Neutrophil (primary cell): ENCODE measurements at regions not wholly inside any gene's neighbourhood (a gene's known extent, or its start where the extent isn't known, plus 50 kb on each side); places are given as distances from the start of the nearest gene placed in this dataset.

ENCODE experiments used
- H3K27ac ChIP-seq: fragments of 200-600 bp; sonication (generic); 2 replicates; pipeline ENCODE4 v1.5.1; 2016; ENCODE audit warnings: mild to moderate bottlenecking, moderate library complexity
- H3K27me3 ChIP-seq: fragments of 200-600 bp; sonication (generic); 2 replicates; pipeline ENCODE4 v1.6.0; 2016; ENCODE audit warnings: mild to moderate bottlenecking
- H3K36me3 ChIP-seq: fragments of 200-600 bp; sonication (generic); 2 replicates; pipeline ENCODE4 v1.5.1; 2017
- H3K4me1 ChIP-seq, 2 experiments: fragments of 200-600 bp in 1 of 2; sonication (generic) in 1 of 2; 1 replicate in 1 of 2; 2 replicates in 1 of 2; pipeline versions ENCODE4 v1.5.1 to v1.6.1; 2013 to 2016; ENCODE audit warnings: low read depth in 1 of 2, low read length in 1 of 2, mild to moderate bottlenecking in 1 of 2, moderate library complexity in 1 of 2; ENCODE audit not compliant: control insufficient read depth in 1 of 2, insufficient read depth in 1 of 2
- H3K4me3 ChIP-seq, 2 experiments: fragments of 200-600 bp in 1 of 2; sonication (generic) in 1 of 2; 1 replicate in 1 of 2; 2 replicates in 1 of 2; pipeline ENCODE4 v1.5.1; 2013 to 2016; ENCODE audit warnings: low read depth in 1 of 2, low read length in 1 of 2, mild to moderate bottlenecking in 1 of 2, moderate library complexity in 1 of 2
- H3K9me3 ChIP-seq: fragments of 200-600 bp; sonication (generic); 2 replicates; pipeline ENCODE4 v1.5.1; 2016
- TF ChIP-seq, protein P1 (sequence below): fragments of 200-600 bp; sonication (generic); IDR thresholded peaks from 2 replicates; pipeline ENCODE4 v1.5.1; 2016; ENCODE audit warnings: antibody characterized with exemption

DNA sequence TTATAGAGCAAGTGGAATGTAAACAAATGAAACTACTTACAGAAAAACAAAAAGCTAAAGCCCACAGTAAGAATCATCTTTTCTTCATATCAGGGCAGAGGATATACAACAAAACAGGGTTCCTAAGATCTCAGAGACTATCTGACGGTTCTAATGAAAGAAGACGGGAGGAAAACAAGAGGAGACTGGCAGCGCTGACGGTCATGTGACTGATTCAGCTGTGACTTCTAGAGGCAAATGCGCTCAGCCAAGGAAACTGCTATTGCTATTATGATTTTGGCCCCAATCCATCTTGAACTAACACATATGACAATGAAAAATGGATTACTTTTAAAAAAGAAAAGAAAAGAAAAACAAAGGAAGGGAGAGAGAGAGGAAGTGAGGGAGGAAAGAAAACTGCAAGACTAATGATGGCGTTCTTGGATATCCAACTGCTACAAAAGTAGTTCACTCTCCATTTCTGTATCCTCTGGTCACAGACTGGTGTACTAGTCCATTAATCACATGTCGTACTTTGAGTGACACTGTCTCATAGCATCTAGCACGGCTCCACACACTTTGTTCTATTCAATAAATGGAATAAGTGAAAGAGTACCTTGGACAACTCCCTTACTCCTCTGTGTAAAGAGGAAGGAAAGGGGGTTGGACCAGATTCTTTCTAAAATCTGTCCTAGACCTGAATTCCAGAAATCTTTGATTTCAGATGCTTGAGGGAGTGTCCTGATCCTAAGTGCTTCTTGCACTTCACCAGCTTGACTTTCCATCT lies 119.3 kb downstream of the DAD1 start:
- no peak overlapping the region for H3K27ac ChIP-seq
- no peaks in the 10 kb centered on the region for H3K9me3 ChIP-seq
- TF ChIP-seq, protein P1, sequence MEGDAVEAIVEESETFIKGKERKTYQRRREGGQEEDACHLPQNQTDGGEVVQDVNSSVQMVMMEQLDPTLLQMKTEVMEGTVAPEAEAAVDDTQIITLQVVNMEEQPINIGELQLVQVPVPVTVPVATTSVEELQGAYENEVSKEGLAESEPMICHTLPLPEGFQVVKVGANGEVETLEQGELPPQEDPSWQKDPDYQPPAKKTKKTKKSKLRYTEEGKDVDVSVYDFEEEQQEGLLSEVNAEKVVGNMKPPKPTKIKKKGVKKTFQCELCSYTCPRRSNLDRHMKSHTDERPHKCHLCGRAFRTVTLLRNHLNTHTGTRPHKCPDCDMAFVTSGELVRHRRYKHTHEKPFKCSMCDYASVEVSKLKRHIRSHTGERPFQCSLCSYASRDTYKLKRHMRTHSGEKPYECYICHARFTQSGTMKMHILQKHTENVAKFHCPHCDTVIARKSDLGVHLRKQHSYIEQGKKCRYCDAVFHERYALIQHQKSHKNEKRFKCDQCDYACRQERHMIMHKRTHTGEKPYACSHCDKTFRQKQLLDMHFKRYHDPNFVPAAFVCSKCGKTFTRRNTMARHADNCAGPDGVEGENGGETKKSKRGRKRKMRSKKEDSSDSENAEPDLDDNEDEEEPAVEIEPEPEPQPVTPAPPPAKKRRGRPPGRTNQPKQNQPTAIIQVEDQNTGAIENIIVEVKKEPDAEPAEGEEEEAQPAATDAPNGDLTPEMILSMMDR = no peak
- H3K27me3 ChIP-seq = no peaks in the 10 kb centered on the region
- peaks cover 2 to 11% of the 10 kb centered on the region in 2 experiments for H3K4me1 ChIP-seq
- H3K4me3 ChIP-seq = no peak overlapping the region
- no peaks in the 10 kb centered on the region for H3K36me3 ChIP-seq

DNA sequence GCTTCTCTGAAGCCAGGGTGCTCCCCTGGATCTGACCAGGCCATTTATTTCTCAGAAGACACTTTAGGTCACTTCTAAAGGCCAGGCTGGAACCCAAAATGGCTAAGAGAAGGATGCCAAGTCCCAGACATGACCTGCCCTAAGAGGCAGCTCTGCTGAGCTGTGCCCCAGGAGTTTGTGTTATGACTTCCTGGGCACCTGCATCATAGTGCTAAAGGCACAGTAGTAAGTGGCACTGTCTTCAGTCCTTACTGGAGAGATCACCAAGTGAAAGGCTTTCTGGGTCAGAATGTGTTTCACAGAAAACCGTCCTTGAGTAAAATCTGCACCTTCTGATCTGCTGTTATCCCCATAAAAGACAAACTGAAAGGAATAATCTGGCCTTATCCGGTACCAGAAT lies 120.2 kb downstream of the DAD1 start:
- Histone ChIP-seq H3K4me3 (no peak overlapping the region), H3K9me3 (no peaks in the 10 kb centered on the region), H3K27me3 (no peaks in the 10 kb centered on the region), H3K4me1 (peaks cover 2 to 11% of the 10 kb centered on the region in 2 experiments), H3K27ac (no peak overlapping the region), H3K36me3 (no peaks in the 10 kb centered on the region)
- TF ChIP-seq, protein P1 = no peak

DNA sequence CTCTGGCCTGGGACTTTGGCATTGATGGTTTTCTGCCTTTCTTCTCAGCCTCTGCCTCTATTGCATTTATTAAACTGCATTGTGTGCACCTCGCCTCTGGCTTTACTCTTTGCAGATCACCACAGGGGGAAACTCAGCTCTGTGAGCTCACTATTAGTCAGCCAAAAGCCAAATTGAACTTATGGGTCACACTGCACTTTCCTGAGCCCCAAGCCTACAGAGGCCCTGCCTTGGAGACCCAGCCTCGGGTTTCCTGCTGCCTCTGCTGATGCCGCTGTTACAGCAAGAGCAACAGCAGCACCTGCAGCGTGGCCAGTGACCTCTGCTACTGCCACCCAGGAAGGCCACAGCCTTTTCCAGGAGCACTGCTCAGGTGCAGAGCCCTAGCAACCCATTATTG lies 122.5 kb downstream of the DAD1 start:
- no peak overlapping the region for H3K4me3 ChIP-seq
- H3K27me3 ChIP-seq = no peaks in the 10 kb centered on the region
- H3K36me3 ChIP-seq = no peaks in the 10 kb centered on the region
- H3K27ac ChIP-seq = no peak overlapping the region
- H3K9me3 ChIP-seq = no peaks in the 10 kb centered on the region
- TF ChIP-seq, protein P1 = no peak
- H3K4me1 ChIP-seq = peaks cover under 1 to 2% of the 10 kb centered on the region in 2 experiments

DNA sequence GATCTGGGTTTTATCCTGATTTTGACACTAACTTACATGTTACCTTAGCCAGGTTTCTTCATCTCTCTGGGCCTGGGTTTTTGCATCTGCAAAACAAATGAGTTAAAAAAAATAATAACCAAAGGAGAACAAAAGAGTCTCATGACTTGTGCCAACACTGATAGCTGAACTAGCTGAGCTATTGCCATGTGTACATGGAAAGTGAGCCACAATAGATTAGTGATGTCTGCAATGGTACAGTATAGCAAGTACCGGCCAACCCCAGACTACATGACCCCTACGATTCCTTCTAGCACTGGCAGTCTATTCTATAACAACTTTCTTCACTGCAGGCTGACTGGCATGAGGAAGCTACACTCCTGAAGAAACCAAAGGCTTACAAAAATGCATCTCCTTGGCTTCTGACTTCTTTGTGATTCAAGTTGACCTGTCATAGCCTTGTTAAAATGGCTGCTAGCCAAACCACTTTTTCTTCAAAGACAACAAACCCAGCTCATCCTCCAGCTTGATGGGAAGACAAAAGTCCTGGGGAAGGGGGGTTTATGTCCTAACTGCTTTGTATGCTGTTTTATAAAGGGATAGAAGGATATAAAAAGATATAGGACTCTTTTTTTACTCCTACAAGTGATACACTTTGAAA lies 123.7 kb downstream of the DAD1 start:
- no peak overlapping the region for H3K27ac ChIP-seq
- peaks cover 7 to 8% of the 10 kb centered on the region in 2 experiments for H3K4me1 ChIP-seq
- H3K36me3 ChIP-seq = no peaks in the 10 kb centered on the region
- H3K4me3 ChIP-seq = no peak overlapping the region
- TF ChIP-seq, protein P1 = no peak
- no peaks in the 10 kb centered on the region for H3K27me3 ChIP-seq
- H3K9me3 ChIP-seq = no peaks in the 10 kb centered on the region

DNA sequence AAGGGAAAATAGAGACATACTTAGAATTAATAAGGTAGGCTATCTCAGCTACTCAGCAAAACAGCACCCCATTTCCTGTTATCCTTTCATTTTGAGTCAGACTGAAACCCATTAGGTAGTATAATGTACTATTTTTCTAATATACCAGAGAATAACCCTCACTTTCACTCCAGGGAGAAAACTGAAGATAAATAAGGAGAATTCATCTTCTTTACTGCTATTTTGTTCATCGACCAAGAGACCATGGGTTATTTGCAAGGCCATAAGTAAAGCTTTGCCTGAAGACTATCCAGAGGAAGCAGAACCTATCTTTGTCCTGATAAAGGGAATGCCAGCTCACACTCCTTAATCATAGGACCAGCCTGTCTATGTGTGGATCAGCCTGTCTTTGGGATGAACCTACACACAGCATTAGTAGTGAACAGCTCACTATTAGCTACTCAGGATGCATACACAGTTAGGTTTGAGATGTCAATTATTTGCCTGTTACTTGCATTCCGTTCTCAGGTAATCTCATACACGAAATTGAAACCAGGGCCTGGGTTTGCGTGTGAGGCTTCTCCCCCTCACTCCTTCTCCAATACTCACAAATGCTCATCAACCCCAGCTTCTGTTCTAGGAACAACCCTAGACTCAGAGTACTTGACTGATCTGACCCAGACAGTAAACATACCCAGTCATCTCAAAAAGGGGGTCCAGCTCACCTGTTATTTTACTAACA lies 124.4 kb downstream of the DAD1 start:
- H3K4me1 ChIP-seq = peaks cover 8 to 9% of the 10 kb centered on the region in 2 experiments
- no peak overlapping the region for H3K27ac ChIP-seq
- TF ChIP-seq, protein P1 = no peak
- no peak overlapping the region for H3K4me3 ChIP-seq
- no peaks in the 10 kb centered on the region for H3K27me3 ChIP-seq
- H3K9me3 ChIP-seq = no peaks in the 10 kb centered on the region
- H3K36me3 ChIP-seq = no peaks in the 10 kb centered on the region
